GM23248 (cell line): ENCODE measurements at regions not wholly inside any gene's neighbourhood (a gene's known extent, or its start where the extent isn't known, plus 50 kb on each side); places are given as distances from the start of the nearest gene placed in this dataset.
A peak's percentile ranks its signal among the peaks of the same experiment; 100 is the strongest.

Source experiments
- DNase-seq: peaks from one replicate; pipeline ENCODE4 v3.0.0-alpha.2; 2015
- H2AFZ ChIP-seq: fragments of 200-600 bp; sonication (generic); 2 replicates; pipeline ENCODE4 v1.6.1; 2016; ENCODE audit warnings: antibody characterized with exemption
- H3F3A ChIP-seq: fragments of 200-600 bp; sonication (generic); 2 replicates; pipeline ENCODE4 v1.6.1; 2016; ENCODE audit warnings: mild to moderate bottlenecking, antibody characterized with exemption, mixed run types; ENCODE audit not compliant: insufficient read depth
- H3K27ac ChIP-seq: fragments of 200-600 bp; sonication (generic); 2 replicates; pipeline ENCODE4 v1.5.1; 2016; ENCODE audit warnings: mild to moderate bottlenecking
- H3K27me3 ChIP-seq: fragments of 200-600 bp; sonication (generic); replicated peaks from 2 replicates; pipeline ENCODE4 v1.6.1; 2016; ENCODE audit warnings: mild to moderate bottlenecking; ENCODE audit not compliant: insufficient read depth
- H3K36me3 ChIP-seq: fragments of 200-600 bp; sonication (generic); 2 replicates; pipeline ENCODE4 v1.6.1; 2016; ENCODE audit warnings: low read depth, mild to moderate bottlenecking
- H3K4me1 ChIP-seq: fragments of 200-600 bp; sonication (generic); 2 replicates; pipeline ENCODE4 v1.6.1; 2016; ENCODE audit warnings: mild to moderate bottlenecking; ENCODE audit not compliant: insufficient read depth
- H3K4me2 ChIP-seq: fragments of 200-600 bp; sonication (generic); one replicate; pipeline ENCODE4 v1.6.1; 2016; ENCODE audit warnings: mild to moderate bottlenecking; ENCODE audit not compliant: unreplicated experiment
- H3K4me3 ChIP-seq: fragments of 200-600 bp; sonication (generic); 2 replicates; pipeline ENCODE4 v1.5.1; 2016; ENCODE audit warnings: mild to moderate bottlenecking
- H3K79me2 ChIP-seq: fragments of 200-600 bp; sonication (generic); 2 replicates; pipeline ENCODE4 v1.6.1; 2016; ENCODE audit warnings: mild to moderate bottlenecking; ENCODE audit not compliant: insufficient read depth
- H3K9ac ChIP-seq: fragments of 200-600 bp; sonication (generic); 2 replicates; pipeline ENCODE4 v1.6.1; 2016; ENCODE audit warnings: mild to moderate bottlenecking
- H3K9me2 ChIP-seq: fragments of 200-600 bp; sonication (generic); 2 replicates; pipeline ENCODE4 v1.6.1; 2016; ENCODE audit warnings: mixed run types, mild to moderate bottlenecking, moderate library complexity; ENCODE audit not compliant: insufficient read depth
- H3K9me3 ChIP-seq: fragments of 200-600 bp; sonication (generic); one replicate; pipeline ENCODE4 v1.6.1; 2017; ENCODE audit warnings: low read depth
- H4K20me1 ChIP-seq: fragments of 200-600 bp; sonication (generic); 2 replicates; pipeline ENCODE4 v1.6.0; 2016; ENCODE audit not compliant: insufficient read depth
- EZH2 ChIP-seq: fragments of 200-600 bp; sonication (generic); IDR thresholded peaks from 2 replicates; pipeline ENCODE4 v1.6.1; 2018; ENCODE audit warnings: antibody characterized with exemption, mild to moderate bottlenecking; ENCODE audit not compliant: insufficient read depth, poor library complexity, severe bottlenecking
- EZH2phosphoT487 ChIP-seq: fragments of 200-600 bp; sonication (generic); IDR thresholded peaks from 2 replicates; pipeline ENCODE4 v1.6.1; 2018; ENCODE audit warnings: antibody characterized with exemption, moderate library complexity, mild to moderate bottlenecking, low read depth; ENCODE audit not compliant: insufficient read depth
- WGBS, 2 experiments: methylation state at CpG; one replicate each; pipeline ENCODE4 v1.1.6; 2015 to 2017; ENCODE audit warnings: low lambda C conversion rate in 2 of 2, low coverage in 1 of 2; ENCODE audit errors: missing lambda C conversion rate in 2 of 2; 5-methylcytosine and 5-hydroxymethylcytosine counted together
- in situ Hi-C: fragments of 300-500 bp; cut with MboI; formaldehyde crosslinking; loops from 2 replicates; pipeline ENCODE4 v1.15.0; 2020

DNA sequence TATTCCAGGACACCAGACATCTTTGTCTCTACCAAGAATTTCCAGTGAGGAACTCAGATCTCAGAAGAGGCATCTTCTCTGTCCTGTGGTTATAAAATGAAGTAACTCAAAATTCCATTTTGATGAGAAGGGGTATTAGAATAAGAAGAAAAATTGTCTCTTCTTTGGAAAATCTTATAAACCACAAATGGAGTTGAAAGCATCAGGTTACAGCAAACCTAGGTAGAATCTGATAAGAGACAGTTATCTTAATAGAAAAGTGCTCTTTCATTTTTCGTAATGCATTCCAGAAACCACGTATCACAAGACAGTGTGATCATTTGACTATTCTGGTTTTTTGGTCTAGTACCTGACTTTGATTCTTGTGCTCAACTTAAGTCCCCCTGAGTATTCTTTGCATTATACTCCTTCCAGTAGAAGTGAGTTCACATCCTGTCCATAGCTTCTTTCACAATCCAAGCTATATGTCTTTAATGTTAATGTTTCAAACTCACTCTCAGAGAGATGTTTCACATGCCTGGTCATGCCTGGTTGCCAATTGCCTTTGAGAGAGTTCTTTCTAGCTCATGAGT is 120.9 kb upstream of the PRDX6 start:
- no peak overlapping the region for H3K27ac ChIP-seq
- H3K27me3 ChIP-seq: no peaks in the 10 kb centered on the region
- H4K20me1 ChIP-seq: no peaks in the 10 kb centered on the region
- H3K4me3 ChIP-seq: no peak overlapping the region
- in situ Hi-C loops: no loop called here
- no peak overlapping the region for H2AFZ ChIP-seq
- WGBS, 2 experiments: 68 to 86% methylated on average over 2 of the region's 2 CpGs
- TF ChIP-seq EZH2phosphoT487 (no peak), EZH2 (no peak)
- H3K4me1 ChIP-seq: peaks cover 17% of the 10 kb centered on the region
- H3K79me2 ChIP-seq: no peaks in the 10 kb centered on the region
- H3K9me2 ChIP-seq: no peaks in the 10 kb centered on the region
- no peak overlapping the region for H3K4me2 ChIP-seq
- H3F3A ChIP-seq: peaks cover 10% of the 10 kb centered on the region
- H3K36me3 ChIP-seq: no peaks in the 10 kb centered on the region
- H3K9ac ChIP-seq: no peak overlapping the region
- peak; percentile 55 for DNase-seq
- H3K9me3 ChIP-seq: no peaks in the 10 kb centered on the region

DNA sequence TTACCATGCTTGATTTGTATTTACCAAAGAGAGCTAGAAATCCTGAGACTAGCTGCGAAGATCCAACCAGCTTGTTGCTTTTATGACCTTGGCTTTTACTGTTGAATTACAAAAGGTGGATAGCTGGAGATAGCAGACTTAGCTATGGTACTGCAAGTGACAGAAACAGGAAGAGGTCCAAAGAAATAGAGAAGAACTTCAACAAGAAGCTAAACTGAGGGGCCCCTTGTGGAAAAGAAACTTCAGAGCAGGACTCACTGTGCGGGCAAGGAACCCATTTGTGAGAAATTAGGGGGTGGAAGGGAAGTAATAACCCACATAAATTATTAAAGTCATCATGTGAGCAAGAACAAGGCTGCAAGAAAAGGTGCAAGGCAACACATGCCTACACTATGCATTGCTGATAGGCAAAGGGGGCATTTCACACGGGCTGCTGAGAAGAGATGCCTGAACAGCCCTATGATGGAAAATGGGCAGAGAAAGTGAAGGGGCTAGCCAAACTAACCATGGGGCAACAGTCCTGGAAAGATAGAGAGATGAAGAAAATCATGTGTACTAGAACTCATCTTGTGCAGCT is 116.6 kb upstream of the PRDX6 start:
- H3K9me2 ChIP-seq: no peaks in the 10 kb centered on the region; the same call in 1 of the 2 replicates
- no peak overlapping the region for H3K4me2 ChIP-seq
- no peaks in the 10 kb centered on the region for H3K79me2 ChIP-seq
- H3K9ac ChIP-seq: no peak overlapping the region
- no peak for DNase-seq
- no peaks in the 10 kb centered on the region for H4K20me1 ChIP-seq
- H3K9me3 ChIP-seq: no peaks in the 10 kb centered on the region
- H3K27me3 ChIP-seq: no peaks in the 10 kb centered on the region
- no peaks in the 10 kb centered on the region for H3K36me3 ChIP-seq
- H3K4me3 ChIP-seq: no peak overlapping the region
- H3K4me1 ChIP-seq: peaks cover 12% of the 10 kb centered on the region
- no peak overlapping the region for H2AFZ ChIP-seq
- TF ChIP-seq EZH2phosphoT487 (no peak), EZH2 (no peak)
- peaks cover 10% of the 10 kb centered on the region for H3F3A ChIP-seq
- WGBS, 2 experiments: 75 to 82% methylated on average over 3 of the region's 3 CpGs
- in situ Hi-C loops: no loop called here
- no peak overlapping the region for H3K27ac ChIP-seq

DNA sequence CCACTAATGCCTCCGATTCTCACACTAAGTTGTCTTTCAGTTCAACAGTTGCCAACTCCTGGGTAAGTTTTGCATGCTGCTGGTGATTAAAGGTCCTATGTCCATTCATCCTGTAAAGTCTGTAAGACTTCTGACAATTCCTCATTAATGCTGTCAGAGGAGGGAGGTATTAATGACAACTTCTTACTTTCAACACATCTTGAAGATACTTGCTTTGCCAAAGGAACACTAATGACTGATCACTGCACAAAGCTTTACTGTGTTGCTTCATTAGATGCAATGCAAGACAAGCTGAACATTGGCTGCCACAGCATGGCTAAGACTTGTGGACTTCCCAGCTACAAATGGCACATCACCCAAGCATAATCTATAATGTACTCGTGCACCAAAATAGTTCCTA is 114.6 kb upstream of the PRDX6 start:
- TF ChIP-seq EZH2phosphoT487 (no peak), EZH2 (no peak)
- H3K9me2 ChIP-seq: no peaks in the 10 kb centered on the region; the same call in 1 of the 2 replicates
- no peak overlapping the region for H3K4me3 ChIP-seq
- in situ Hi-C loops: no loop called here
- no peak overlapping the region for H3K9ac ChIP-seq
- H3K9me3 ChIP-seq: no peaks in the 10 kb centered on the region
- H3K4me1 ChIP-seq: no peaks in the 10 kb centered on the region
- no peaks in the 10 kb centered on the region for H3K27me3 ChIP-seq
- H2AFZ ChIP-seq: no peak overlapping the region
- no peak overlapping the region for H3K4me2 ChIP-seq
- H3K27ac ChIP-seq: no peak overlapping the region
- H3K79me2 ChIP-seq: no peaks in the 10 kb centered on the region
- H3K36me3 ChIP-seq: no peaks in the 10 kb centered on the region
- no peaks in the 10 kb centered on the region for H4K20me1 ChIP-seq
- no peaks in the 10 kb centered on the region for H3F3A ChIP-seq
- no peak for DNase-seq
- WGBS, 2 experiments: 80 to 81% methylated on average over 2 of the region's 2 CpGs

DNA sequence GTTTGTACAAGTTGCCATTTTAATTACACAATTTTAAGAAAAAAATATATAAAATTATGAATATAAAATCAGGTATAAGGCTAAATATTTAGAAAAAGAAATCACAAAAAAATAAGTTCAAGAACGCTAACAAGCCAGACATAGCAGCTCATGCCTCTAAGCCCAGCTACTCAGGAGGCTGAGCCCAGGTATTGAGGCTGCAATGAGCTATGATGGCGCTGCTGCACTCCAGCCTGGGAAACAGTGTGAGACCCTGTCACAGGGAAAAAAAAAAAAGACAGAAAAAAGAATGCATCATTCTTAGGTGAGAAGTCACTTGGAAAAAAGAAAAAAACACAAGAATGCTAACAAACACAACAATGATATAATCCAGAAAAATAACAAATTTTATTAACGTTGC is 112.3 kb upstream of the PRDX6 start:
- H3K27ac ChIP-seq: no peak overlapping the region
- H3K9me2 ChIP-seq: no peaks in the 10 kb centered on the region; the same call in 1 of the 2 replicates
- H3K9ac ChIP-seq: no peak overlapping the region
- H3F3A ChIP-seq: no peaks in the 10 kb centered on the region
- in situ Hi-C loops: no loop called here
- no peak overlapping the region for H2AFZ ChIP-seq
- H3K27me3 ChIP-seq: no peaks in the 10 kb centered on the region
- TF ChIP-seq EZH2: no peak
- TF ChIP-seq EZH2phosphoT487: no peak
- no peaks in the 10 kb centered on the region for H4K20me1 ChIP-seq
- no peaks in the 10 kb centered on the region for H3K9me3 ChIP-seq
- H3K79me2 ChIP-seq: no peaks in the 10 kb centered on the region
- 88 to 89% methylated on average over 3 of the region's 3 CpGs for WGBS, 2 experiments
- H3K4me3 ChIP-seq: no peak overlapping the region
- no peaks in the 10 kb centered on the region for H3K4me1 ChIP-seq
- no peak for DNase-seq
- H3K4me2 ChIP-seq: no peak overlapping the region
- H3K36me3 ChIP-seq: no peaks in the 10 kb centered on the region
